Left kidney (tissue), 1 donor: ENCODE measurements at regions not wholly inside any gene's neighbourhood (a gene's known extent, or its start where the extent isn't known, plus 50 kb on each side); places are given as distances from the start of the nearest gene placed in this dataset.

Source experiments
- DNase-seq: peaks from one replicate; pipeline ENCODE4 v3.0.0-alpha.2; 2013

DNA sequence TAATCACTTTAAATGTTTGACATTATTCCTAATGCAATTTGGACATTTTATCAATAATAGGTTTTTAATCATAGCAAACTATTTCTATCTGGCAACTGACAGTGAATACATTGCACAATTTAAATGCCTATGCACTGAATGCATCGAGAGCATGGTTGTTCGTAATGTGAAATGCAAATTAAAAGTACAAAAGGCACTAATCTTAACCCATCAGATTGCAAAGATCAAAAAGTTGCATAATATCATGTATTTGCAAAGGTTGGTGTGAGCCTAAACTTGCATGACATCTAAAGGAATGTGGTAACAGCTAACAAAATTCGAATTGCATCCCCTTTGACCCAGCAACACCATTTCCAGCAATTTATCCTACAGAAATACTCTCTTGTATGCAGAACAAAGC, 469.9 kb upstream of the IRAK1BP1 start:
- DNase-seq = no peak

DNA sequence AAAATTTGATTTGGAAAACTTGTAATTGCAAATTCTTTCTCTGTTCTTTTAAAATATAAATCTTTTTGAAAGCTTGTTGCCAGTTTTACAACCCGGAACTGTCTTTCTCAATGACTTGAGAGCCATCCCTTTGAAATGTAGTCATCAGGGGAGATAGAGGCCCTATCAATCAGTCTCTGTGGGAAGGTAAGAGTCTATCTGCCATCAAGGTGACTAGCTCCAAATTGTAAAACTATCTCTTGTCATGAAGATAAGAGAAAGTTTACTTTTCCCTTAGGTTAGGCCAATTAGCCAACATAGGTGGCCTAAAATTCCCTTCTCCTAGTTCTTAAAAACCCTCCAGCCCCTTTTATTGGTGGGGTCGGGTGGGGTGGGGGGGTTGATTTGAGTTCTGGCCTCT, 469.1 kb upstream of the IRAK1BP1 start:
- no peak for DNase-seq

DNA sequence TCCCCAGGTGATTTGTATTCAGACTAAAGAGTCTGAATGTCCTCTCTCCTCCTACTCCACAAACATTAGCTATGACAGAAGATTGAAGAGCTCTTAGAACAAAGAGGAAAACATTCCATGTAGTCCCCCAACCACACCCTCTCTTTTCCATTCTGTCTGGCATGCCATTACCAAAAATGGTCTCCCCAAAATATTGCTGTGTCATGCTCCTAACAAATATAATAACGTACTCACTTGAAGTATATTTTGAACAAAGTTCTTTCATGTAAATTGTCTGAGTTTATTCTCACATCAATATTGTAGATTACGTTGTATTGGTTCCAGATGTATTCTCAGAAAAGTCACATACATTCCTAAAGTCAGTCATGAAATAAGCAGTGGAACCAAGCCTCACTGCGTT, 467.3 kb upstream of the IRAK1BP1 start:
- DNase-seq = no peak

DNA sequence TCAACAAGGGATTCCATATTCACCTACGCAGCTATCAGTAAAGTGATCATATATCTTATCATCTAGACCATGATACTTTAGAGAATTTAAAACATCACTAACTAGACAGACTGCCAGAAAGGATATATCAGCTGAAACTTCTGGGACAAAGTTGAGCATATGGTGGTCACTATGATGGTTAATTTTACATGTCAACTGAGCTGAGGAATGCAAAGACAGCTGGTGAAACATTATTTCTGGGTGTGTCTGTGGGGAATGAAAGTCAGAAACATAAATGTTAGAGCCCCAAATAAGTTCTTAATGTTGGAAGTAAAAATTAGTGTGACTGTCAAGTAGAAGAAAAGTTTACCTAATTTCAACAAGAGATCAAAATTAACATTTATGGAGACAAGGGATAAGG, 440.0 kb upstream of the IRAK1BP1 start:
- DNase-seq = no peak

DNA sequence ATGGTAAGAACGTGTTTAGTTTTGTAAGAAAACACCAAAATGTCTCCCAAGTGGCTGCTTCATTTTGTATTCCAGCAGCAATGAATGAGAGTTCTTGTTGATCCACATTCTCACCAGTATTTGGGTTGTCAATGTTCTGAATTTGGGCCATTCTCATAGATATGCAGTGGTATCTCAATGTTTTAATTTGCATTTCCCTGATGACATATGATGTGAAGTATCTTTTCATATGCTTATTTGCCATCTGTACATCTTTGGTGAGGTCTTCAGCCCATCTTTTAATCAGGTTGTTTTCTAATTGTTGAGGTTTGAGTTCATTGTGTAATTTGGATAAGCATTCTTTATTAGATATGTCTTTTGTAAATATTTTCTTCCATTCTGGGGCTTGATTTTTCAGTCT, 436.8 kb upstream of the IRAK1BP1 start:
- DNase-seq = no peak

DNA sequence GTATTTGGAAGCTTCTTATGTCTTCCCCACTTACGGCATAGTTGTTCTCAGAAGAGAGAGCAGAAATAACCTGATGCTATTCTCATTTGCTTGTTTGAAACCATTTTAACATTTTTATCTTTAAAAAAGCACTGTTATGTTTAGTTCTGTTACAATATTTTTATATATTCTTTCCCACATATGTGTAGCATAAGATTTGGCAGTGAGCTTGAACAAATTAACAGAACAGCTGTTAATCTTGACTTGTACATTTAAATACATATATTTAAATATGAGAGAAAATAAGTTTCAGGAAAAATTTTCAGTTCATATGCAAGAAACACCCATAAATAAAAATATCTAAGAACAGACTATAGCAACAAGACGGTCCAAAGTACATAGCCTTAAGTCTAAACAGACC, 431.7 kb upstream of the IRAK1BP1 start:
- DNase-seq = no peak

DNA sequence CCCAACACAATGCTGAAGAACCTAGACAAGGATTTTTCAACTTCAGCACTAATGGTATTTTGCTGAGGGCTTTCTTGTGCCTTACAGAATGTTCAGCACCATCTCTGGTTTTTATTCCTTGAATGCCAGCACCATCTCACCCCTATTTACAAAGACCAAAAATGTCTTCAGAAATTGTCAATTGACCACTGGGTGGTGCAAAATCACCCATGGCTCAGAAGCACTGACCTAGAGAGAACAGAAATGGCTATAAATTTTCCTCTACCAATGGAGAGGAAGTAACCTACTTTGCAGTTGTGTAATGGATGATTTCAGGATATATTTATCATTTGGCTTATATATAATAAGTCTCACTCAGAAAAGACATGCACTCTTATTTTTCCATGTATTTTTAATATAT, 431.0 kb upstream of the IRAK1BP1 start:
- DNase-seq = no peak

DNA sequence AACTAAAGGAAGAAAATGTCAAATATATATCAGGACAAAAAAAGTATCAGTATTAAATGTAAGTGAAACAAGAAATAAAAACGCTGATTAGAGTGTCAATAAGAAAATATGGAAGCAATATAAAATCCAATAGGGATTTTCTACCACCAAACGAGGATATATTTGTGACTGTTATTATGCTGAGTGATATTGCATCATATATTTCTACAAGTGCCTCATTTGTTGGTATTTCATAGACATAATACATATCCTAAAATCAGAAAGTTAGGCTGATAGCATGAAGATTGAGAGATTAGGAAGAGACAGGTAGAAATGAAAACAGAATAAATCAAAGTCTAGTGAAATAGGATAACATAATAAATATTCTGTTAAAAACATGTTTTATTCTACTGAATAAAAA, 429.2 kb upstream of the IRAK1BP1 start:
- DNase-seq = no peak

DNA sequence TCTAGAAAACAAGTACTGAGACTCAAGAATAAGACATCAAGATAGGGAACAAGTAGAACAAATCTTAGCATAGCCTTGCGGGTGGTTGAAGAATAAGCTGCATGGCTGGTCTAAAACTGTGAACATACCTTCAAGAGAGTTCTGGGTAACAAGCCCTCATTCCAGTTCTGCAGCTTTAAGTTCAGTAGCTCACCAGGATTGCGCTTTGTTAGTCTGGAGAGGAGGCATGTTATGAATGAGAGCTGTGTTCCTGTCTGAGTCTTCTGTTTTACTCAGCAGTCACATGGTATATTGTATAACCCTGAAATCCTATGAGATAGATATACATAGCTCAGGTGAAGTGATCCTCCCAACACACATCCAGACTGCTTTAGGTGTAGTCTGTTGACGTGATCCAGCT, 406.6 kb upstream of the IRAK1BP1 start:
- DNase-seq = no peak

DNA sequence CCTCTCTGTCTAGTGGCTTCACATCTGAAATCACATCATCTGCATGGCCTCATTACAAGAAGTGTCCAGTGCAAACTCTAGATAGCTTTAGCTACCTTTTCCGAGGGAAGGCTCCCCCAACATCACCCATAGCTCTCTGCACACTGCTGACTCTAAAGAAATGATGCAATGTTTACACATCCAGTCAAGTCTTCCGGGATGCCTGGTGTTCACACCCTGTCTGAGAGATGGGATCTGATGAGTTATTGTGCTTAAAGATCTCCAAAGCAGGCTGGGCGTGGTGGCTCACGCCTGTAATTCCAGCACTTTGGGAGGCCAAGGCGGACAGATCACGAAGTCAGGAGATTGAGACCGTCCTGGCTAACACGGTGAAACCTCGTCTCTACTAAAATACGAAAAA, 404.6 kb upstream of the IRAK1BP1 start:
- DNase-seq = no peak

DNA sequence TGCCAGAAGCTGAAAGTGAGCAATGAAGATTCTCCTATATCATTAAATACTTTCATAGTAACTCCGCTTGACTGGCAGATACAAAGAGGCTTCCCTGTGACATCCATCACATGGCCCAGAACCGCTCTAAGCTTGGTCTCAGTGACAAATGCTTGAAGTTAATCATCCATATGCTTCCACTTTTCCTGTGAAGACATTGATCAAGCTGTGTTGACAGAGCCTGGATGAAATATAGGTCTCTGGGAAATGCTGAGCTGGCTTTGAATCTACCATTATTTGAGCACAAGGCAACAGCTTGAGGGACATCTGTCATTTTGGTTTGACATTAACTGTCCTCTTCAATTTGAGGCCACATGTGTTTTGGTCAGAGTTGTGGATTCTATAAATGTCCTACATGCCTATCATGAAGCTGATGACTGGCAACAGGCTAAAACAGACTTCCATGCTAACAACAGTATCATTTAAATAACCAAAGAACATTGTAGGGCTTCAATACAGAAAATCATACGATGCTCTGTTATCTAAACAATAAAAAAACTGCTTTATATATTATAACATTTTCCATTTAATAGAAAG, 402.2 kb upstream of the IRAK1BP1 start:
- DNase-seq = no peak

DNA sequence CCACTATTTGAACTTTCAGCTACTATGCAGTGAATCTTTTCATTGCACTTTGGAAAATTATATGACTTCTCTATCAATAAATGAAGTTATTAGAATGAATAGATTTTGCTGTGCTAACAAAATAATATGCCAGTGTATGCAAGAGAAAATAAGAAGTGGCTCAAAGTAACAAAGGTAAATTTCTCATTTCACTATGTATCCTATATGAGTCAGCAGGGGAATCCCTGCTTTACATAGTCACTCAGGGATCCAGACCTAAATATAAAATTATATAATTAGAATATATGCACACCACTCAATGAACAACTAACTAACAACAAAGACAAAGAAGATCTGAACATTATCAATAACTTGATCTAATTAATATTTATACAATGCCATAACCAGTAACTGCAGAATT, 390.8 kb upstream of the IRAK1BP1 start:
- DNase-seq = no peak

DNA sequence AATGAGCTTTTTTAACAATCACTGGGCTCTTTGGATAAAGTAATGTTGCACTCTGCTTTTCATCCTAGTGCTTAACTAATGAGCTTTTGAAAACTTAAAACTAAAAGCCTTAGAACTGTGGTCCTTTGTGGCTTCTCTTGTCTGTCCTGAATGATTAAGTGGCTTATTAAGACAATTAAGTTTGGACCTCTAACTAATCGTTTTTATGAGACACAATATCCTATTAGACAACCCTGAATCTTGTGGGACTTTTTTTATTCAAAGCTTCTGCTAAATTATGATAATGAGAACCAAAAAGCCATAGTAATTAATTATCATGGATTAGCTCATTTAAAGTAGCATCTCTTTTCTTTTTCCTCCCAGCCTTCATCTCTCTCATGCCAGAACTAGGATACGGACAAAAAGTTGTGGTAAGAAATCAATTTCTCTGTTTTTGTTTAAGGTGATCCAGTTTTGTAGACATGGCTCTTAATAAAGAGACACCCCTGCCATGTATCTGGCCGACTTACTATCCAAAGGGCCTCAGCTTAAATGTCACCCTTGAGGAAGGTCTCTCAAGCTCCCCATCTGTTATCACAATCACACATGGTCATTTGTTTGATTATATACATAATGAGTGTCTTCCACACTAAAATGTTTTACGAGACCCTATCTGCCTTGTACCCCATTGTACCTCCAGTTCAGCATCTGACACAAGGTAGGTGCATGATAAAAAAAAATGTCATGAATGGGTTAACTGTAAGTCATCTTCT, 384.4 kb upstream of the IRAK1BP1 start:
- no peak for DNase-seq

DNA sequence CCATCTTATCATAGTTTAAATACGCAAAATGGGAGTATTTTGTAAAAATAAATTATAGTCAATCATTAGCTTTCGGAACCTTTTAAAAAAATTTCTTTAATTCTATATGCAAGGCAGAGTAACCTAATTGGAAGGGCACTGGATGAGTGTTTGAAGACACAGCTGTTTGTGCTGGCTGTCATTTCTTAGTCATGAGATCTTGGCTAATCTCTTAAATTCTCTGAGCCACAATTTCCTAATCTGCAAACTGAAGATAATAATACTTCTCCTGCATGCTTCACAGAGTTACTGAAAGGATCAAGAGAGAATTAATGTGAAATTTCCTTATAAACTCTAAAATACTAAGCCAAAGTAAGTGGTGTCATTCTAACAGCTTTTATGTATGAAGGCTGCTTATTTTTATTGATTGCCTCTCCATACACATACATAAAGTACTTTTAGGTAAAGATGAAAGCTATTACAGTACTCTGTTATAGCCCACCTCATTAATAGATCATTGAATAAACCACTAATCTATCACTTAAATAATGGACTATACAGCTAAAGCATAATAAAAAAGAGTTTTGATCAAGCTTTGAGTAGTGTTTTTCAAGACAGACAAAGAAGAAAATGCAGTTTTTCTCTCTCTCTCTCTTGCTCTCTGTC, 383.7 kb upstream of the IRAK1BP1 start:
- DNase-seq = no peak

DNA sequence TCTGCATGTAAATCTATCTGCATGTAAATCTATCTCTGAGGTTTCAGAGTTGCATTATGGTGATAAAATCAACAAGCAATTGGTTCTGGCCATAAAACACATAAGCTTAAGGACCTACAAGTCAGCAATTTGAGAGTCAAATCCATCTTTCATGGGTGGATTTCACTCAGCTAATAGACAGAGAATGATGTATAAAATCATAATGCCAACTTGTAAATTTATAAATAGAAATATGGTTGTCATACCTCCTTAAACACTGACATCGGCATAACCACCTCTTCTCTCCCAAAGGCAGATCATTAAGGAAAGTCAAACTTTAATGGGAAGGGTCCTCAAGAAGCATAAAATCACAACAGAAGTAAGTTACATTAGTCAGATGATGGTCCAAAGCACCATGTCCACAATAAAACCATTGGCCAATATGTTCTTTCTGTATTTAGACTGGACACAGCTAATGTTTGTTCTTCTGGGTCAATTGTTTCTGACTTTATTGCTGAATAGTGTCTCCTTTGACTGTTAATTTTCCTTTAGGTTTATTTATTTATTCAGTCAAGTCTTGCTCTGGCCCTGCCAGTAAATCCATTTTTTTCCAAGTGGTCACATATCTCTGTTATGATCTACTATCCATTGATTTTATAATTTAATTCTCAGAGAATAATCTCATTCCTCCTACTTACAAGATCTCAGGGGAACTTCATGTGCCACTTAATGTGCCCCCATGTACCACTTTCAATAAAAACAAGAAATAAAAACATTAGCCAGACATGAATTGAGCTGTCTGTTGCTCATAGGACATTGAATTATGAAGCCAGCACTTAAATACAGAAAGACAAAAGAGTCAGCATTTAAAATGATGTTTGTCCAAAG, 382.9 kb upstream of the IRAK1BP1 start:
- DNase-seq = no peak

DNA sequence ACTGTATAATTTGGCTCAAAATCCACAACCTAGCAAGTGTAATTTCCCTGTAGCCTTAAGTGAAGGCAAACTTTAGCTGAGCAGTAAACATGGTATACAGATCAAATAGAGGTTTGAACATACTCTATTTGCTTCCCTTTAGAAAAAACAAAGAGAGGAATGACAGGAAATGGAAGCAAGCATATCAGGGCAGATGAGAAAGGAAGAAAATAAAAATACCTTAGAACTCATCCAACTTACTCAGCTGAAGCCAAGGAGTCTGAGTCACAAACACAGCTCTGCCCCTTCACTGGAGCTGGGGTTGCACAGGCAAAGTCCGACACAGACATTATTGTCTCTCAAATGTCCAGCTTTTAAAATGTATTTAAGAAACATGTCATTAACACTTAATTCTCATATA, 379.9 kb upstream of the IRAK1BP1 start:
- no peak for DNase-seq

DNA sequence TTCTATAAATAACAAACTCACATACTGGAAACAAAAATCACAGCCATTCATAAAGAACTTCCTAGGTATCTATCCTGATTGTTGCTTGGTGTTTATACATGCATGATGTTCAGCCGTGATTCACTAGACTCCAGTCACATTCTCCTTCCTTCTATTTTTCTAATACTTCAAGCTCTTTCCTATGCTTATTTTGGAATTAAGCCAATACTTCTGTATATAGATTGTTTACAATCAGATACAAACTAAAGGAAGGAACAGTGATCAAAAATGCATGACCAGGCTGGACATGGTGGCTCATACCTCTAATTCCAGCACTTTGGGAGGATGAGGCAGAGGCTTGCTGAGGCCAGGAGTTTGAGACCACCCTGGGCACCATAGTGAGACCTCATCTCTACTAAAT, 377.5 kb upstream of the IRAK1BP1 start:
- DNase-seq = no peak

DNA sequence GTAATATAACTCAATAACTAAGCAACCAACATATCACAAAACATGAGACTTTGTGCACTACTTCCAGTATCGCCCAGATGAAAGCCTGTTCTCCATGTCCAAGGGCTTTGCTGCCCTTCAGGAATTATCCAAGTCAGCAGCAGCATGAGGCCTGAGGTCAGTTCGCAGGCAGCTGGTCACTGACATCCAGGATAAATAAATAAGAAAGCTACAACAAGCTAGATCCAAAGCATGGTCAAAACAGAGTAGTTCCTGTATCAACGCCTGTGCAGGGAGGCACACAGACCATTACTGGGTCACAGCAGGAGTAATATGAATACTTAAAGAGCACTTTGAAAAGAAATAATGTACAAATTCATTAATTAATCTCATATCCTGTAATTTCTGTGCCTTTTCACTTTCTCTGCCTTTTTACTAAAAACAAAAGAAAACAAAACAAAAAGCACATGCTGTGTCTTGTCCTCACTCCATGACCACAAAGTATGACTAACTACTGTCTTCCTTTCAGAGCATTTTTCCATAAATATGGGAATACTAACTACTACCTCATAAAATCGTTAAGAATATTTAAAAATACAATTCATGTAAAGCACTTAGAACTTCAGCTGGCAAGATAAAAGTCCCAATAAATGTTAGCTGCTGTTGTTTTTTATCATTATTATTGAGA, 374.9 kb upstream of the IRAK1BP1 start:
- DNase-seq = no peak

DNA sequence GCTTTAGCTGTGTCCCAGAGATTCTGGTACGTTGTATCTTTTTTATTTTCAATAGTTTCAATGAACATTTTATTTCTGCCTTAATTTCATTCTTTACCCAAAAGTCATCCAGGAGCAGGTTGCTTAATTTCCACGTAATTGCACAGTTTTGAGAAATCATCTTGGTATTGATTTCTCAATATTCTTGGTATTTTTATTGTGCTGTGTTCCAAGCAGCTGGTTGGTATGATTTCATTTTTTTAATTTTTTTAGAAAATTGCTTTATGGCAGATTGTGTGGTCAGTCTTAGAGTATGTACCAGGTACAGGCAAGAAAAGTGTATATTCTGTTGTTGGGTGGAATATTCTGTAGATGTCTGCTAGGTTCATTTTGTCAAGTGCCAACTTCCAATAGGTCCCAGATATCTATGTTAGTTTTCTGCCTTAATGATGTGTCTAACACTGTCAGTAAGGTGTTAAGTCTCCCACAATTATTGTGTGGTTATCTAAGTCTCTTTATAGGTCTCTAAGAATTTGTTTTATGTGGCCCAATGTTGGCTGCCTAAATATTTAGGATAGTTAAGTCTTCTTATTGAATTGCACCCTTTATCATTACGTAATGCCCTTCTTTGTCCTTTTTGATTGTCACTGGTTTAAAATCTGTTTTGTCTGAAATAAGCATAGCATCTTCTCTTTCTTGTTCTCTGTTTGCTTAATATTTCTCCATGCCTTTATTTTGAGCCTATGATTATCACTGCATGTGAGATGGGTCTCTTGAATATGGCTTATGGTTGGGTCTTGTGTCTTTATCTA, 366.9 kb upstream of the IRAK1BP1 start:
- no peak for DNase-seq

DNA sequence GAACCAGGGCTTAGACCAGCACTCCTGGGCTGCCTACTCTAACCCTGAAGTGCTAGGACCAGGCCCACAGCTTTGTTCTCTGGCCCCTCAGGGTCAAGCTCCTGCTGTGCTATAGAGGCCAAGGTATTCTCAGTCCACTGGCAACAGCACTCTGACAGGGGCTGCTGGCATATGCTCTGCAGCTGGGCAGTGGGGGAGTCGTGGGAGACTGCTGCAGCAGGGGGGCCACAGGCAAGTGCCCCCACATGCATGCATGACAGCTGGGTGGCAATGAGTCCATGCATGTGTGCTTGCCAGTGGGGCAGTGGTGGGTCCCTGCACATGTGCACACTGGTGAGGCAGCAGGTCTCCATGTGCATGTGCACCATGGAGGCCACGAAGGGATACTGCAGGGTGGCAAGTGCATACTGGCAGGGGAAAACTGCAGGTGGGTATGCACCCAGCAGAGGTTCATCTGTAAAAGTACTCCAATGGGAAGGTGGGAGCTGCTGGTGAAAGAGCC, 364.9 kb upstream of the IRAK1BP1 start:
- no peak for DNase-seq

DNA sequence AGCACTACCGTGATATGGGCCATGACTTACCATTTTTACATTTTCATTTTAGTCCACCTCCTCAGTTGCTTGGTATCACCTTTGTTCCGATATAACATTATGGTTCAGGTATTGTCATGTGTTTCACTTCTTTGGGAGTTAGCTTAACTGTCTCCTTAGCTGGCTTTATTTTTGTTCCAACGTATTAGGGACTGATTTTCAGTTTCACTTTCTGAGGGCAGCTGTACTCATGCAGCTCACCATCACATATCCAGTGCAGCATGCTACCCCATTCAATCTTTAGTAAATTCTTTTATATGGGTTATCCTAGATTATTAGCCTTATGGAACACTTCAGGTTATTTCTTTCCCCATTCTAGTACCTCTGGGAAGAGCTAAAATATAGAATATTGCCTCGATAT, 362.2 kb upstream of the IRAK1BP1 start:
- DNase-seq = no peak
